AG04450 (cell line): ENCODE measurements at regions not wholly inside any gene's neighbourhood (a gene's known extent, or its start where the extent isn't known, plus 50 kb on each side); places are given as distances from the start of the nearest gene placed in this dataset.

Experiments
- CTCF ChIA-PET: fragments of 300-600, 350-600 bp; formaldehyde crosslinking; extraction: SDS; loops from one replicate; lab custom pipeline; 2022; ENCODE audit warnings: antibody characterized with exemption, inconsistent platforms; lab: Charles Lee
- POLR2A ChIA-PET: fragments of 350-600 bp; formaldehyde crosslinking; extraction: SDS; loops from one replicate; lab custom pipeline; 2021; ENCODE audit warnings: antibody characterized with exemption, inconsistent platforms; lab: Yijun Ruan, JAX
- DNase-seq: peaks from one replicate; pipeline ENCODE4 v3.0.0-alpha.2; 2011; ENCODE audit warnings: low read depth, low spot score
- H3K27ac ChIP-seq: one replicate; pipeline ENCODE4 v1.5.1; 2012; ENCODE audit warnings: low read depth, low read length, control low read depth
- H3K27me3 ChIP-seq: one replicate; pipeline ENCODE4 v1.6.0; 2012; ENCODE audit warnings: low read length; ENCODE audit not compliant: control insufficient read depth, insufficient read depth
- H3K4me3 ChIP-seq: 2 replicates; pipeline ENCODE4 v1.5.1; 2011; ENCODE audit warnings: mild to moderate bottlenecking, low read depth, low read length, control low read depth
- H3K9me3 ChIP-seq: 2 replicates; pipeline ENCODE4 v1.5.1; 2012; ENCODE audit warnings: low read length; ENCODE audit not compliant: control insufficient read depth, insufficient read depth
- TF ChIP-seq, protein P1 (sequence below): IDR thresholded peaks from 2 replicates; pipeline ENCODE4 v1.5.1; 2011; ENCODE audit warnings: low read depth, low read length, control low read depth, inconsistent platforms

DNA sequence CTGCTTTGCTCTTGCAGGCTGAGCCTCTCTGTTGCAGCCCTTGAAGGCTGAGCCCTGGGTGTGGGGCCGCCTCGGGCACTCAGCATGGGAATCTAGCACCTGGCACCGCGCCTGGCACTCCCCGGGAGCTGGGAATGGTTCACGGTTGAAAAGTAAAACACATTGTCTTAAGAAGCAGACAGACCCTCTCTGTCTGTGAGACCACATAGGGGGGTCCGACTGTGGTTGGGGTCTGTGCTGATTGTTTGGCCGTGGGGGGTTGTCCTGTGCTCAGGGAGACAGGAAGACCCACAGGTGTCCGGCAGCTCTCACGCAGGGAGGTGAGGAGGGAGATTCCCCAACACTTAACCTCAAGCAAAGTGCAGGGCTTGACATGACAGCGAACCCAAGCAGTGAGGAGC lies 64.8 kb downstream of the SOX1 start:
- ChIA-PET CTCF (no interaction called here), POLR2A (no interaction called here)
- DNase-seq: no peak
- TF ChIP-seq, protein P1, sequence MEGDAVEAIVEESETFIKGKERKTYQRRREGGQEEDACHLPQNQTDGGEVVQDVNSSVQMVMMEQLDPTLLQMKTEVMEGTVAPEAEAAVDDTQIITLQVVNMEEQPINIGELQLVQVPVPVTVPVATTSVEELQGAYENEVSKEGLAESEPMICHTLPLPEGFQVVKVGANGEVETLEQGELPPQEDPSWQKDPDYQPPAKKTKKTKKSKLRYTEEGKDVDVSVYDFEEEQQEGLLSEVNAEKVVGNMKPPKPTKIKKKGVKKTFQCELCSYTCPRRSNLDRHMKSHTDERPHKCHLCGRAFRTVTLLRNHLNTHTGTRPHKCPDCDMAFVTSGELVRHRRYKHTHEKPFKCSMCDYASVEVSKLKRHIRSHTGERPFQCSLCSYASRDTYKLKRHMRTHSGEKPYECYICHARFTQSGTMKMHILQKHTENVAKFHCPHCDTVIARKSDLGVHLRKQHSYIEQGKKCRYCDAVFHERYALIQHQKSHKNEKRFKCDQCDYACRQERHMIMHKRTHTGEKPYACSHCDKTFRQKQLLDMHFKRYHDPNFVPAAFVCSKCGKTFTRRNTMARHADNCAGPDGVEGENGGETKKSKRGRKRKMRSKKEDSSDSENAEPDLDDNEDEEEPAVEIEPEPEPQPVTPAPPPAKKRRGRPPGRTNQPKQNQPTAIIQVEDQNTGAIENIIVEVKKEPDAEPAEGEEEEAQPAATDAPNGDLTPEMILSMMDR: no peak
- Histone ChIP-seq H3K9me3 (peaks cover 68% of the 10 kb centered on the region), H3K27ac (no peak overlapping the region), H3K27me3 (no peaks in the 10 kb centered on the region), H3K4me3 (no peak overlapping the region)

DNA sequence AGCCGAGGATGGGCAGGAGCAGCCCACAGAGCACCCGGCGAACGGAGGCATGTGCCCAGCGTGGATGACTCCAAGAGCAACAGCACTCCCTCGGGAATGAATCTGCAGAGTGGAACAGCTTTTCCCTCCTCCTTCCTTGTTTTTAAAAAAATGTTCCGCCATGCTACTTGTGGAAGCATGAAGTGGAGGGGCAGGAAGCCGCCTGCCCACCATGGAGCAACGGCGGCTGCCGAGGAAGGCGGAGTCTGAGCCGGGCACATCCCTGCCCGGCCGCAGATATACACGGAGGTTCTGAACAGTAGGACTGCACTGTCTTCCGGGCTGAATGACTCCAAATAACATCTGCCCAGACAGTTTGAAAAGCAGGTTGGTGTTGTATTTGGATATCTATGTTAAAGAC lies 65.2 kb downstream of the SOX1 start:
- H3K4me3 ChIP-seq: no peak overlapping the region
- DNase-seq: no peak
- ChIA-PET CTCF (no interaction called here), POLR2A (no interaction called here)
- no peak overlapping the region for H3K27ac ChIP-seq
- no peaks in the 10 kb centered on the region for H3K27me3 ChIP-seq
- TF ChIP-seq, protein P1: no peak
- H3K9me3 ChIP-seq: peaks cover 72% of the 10 kb centered on the region

DNA sequence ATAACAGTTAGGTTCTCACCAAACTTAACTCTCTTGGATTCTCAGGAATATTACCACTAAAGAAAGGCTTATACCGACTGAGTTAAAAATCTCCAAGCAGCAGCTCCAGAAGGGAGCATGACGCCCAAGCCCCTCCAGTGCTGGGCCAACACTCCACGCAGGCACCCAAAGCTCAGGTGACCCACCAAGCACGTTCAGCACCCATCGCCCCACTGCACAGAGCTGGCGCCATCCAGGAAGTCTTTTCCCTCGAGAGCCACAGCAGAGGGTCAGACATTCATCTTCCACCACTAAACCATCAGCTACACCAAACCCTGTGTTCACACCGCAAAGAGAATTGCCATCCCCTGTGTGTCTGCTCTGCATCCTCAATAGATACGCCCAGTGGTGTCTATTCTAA lies 65.7 kb downstream of the SOX1 start:
- no peak overlapping the region for H3K27ac ChIP-seq
- ChIA-PET CTCF (no interaction called here), POLR2A (no interaction called here)
- peaks cover 74% of the 10 kb centered on the region for H3K9me3 ChIP-seq
- no peaks in the 10 kb centered on the region for H3K27me3 ChIP-seq
- DNase-seq: no peak
- TF ChIP-seq, protein P1: no peak
- no peak overlapping the region for H3K4me3 ChIP-seq

DNA sequence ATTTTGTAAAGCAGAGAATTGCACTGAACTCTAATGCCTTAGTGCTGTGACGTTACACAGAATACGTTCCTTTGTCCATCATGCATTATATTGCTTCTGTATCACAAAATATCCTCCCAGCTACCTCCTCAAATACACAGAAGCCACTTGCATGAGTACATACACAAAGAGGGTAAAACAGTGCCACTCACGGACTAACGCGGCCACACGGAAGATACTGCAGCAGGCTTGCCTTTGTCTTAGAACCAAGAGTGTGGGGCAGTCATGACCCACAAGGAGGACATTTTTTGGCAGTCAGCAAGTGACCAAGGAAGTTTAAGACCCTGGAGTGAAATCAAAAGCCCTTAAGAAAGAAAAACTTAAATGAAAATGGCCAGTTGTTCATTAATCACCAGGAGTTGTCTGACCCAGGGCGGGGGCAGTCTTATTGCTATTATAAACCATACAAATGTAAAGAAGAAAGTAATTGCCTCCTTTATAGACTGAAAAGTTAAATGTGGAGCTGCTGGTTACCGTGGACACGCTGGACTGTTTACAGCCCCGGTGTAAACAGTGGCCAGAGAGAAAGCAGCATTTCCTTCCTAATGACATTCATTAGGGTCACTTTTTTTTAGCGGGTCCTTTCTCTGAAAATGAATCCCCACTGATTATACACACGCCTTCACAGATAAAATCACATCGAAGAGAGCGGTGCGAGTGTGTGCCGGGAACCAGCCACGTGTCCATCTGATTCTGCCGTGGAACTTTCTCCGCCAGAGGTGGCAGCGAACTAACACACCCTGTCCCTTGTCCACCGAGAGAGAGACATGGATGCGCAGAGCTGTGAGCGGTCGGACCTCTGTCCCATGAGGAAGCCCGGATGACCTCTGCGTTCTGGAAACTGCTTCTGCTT lies 66.8 kb downstream of the SOX1 start:
- TF ChIP-seq, protein P1: no peak
- CTCF ChIA-PET: no interaction called here

DNA sequence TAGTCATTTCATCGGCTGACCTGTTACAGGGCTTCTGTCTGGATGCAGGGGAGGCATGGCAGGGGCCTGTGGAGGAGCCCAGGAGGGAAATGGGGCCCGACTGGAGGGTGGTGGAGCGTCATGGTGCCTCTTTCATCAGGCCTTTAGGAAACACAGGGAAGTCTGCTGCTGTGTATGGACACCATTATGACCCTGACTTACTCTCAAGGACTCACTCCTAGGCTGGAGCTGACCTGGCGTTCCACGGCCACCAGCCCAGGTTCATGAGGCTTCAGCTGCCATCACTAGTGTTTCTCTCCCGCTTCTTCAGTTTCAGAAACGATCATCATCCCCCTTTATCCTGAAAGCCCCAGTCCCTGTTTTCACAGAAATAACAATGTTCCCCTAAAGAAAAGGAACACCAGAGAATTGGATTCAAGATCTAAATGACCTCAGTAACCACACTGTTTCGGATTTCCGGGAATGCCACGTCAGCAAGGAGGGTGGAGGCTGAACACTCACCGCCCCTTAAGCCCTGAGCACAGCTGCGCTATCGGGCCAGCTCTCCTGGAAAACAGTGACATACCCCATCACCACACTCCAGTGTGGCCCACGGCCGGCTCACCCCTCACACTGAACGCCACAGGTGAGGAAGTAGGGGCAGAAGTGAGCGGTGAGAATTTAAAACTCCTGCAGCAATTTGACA lies 67.6 kb downstream of the SOX1 start:
- ChIA-PET POLR2A (no interaction called here), CTCF (no interaction called here)
- no peak for DNase-seq
- H3K4me3 ChIP-seq: no peak overlapping the region
- TF ChIP-seq, protein P1: no peak
- H3K27ac ChIP-seq: no peak overlapping the region
- peaks cover 65% of the 10 kb centered on the region for H3K9me3 ChIP-seq
- no peaks in the 10 kb centered on the region for H3K27me3 ChIP-seq

More for the DNA sequence above, 66.8 kb downstream of the SOX1 start:
- Histone ChIP-seq H3K27me3 (no peaks in the 10 kb centered on the region), H3K4me3 (no peak overlapping the region), H3K27ac (no peak overlapping the region), H3K9me3 (peaks cover 69% of the 10 kb centered on the region)
- POLR2A ChIA-PET: no interaction called here
- DNase-seq: no peak
